Thyroid gland (tissue), 4 donors: ENCODE measurements at regions not wholly inside any gene's neighbourhood (a gene's known extent, or its start where the extent isn't known, plus 50 kb on each side); places are given as distances from the start of the nearest gene placed in this dataset.
"Not testable (repeated sequence)": the region's sequence is repeated elsewhere in the genome, so short reads cannot be mapped to it uniquely, and the experiment has no call there.

ENCODE experiments used
- DNase-seq, 2 donors: peaks; one replicate each; pipeline ENCODE4 v3.0.0-alpha.2; 2019
- H3K27ac ChIP-seq, 3 donors: fragments of 200-600 bp; sonication (generic); 1 replicate in 2 of 3; 2 replicates in 1 of 3; pipeline ENCODE4 v1.5.1; 2016 to 2019; ENCODE audit warnings: mild to moderate bottlenecking in 1 of 3, moderate library complexity in 1 of 3
- H3K27me3 ChIP-seq: fragments of 200-600 bp; sonication (generic); one replicate; pipeline ENCODE4 v1.5.1; 2019
- H3K36me3 ChIP-seq, 2 donors: fragments of 200-600 bp; sonication (generic); one replicate each; pipeline ENCODE4 v1.5.1; 2016 to 2019
- H3K4me1 ChIP-seq, 2 donors: fragments of 200-600 bp; sonication (generic); one replicate each; pipeline ENCODE4 v1.5.1; 2017 to 2019
- H3K4me3 ChIP-seq, 3 donors: fragments of 200-600 bp; sonication (generic); replicated peaks in 1 of 3; 1 replicate in 2 of 3; 2 replicates in 1 of 3; pipeline ENCODE4 v1.5.1; 2016; ENCODE audit warnings: mild to moderate bottlenecking in 1 of 3
- H3K9me3 ChIP-seq: fragments of 200-600 bp; sonication (generic); one replicate; pipeline ENCODE4 v1.5.1; 2017
- POLR2A ChIP-seq, 2 donors: fragments of 450-650 bp; IDR thresholded peaks; one replicate each; pipeline ENCODE4 v1.6.1; 2017; ENCODE audit warnings: antibody characterized with exemption in 2 of 2, mild to moderate bottlenecking in 2 of 2, moderate library complexity in 1 of 2
- WGBS, 2 donors: methylation state at CpG; one replicate each; pipeline ENCODE4 v1.1.5; 2017; 5-methylcytosine and 5-hydroxymethylcytosine counted together
- intact Hi-C: fragments of 100-400 bp; cut with DNase I; formaldehyde crosslinking; loops from one replicate; pipeline ENCODE4 v1.15.1; 2023
- TF ChIP-seq, protein P1 (sequence below), 6 experiments: fragments of 200-600 bp in 3 of 6; fragments of 450-650 bp in 3 of 6; sonication (generic) in 3 of 6; IDR thresholded peaks; one replicate each; pipeline ENCODE4 v1.5.1; 2016 to 2019; ENCODE audit warnings: antibody characterized with exemption in 6 of 6, mild to moderate bottlenecking in 2 of 6, inconsistent platforms in 1 of 6, moderate library complexity in 1 of 6

DNA sequence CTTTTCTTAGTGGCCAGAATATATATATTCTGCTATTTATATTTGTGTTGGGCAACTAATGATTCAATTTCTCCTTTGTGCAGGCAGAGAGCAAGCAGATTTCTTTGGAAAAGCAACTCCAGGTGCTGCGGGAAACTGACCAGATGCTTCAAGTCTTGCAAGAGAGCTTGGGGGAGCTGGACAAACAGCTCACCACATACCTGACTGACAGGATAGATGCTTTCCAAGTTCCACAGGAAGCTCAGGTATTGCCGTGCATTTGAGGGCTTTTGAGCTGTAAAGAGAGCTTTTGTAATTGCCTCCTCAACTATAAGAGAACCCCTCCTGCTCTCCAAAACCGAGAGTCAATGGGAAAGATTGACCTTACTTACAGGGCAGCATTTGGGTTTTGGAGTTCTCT lies 203.5 kb downstream of the UTRN start:
- WGBS, 2 donors = 70 to 81% methylated on average over 3 of the region's 3 CpGs
- Histone ChIP-seq H3K27me3 (no peaks in the 10 kb centered on the region), H3K27ac (no peak overlapping the region), H3K4me1 (peaks cover 0 to 2% of the 10 kb centered on the region in 2 donors), H3K36me3 (peaks cover 56 to 63% of the 10 kb centered on the region in 2 donors), H3K4me3 (no peak overlapping the region), H3K9me3 (no peaks in the 10 kb centered on the region)
- TF ChIP-seq POLR2A (IDR thresholded peaks at IDR 0.05) = no peak
- TF ChIP-seq, protein P1, sequence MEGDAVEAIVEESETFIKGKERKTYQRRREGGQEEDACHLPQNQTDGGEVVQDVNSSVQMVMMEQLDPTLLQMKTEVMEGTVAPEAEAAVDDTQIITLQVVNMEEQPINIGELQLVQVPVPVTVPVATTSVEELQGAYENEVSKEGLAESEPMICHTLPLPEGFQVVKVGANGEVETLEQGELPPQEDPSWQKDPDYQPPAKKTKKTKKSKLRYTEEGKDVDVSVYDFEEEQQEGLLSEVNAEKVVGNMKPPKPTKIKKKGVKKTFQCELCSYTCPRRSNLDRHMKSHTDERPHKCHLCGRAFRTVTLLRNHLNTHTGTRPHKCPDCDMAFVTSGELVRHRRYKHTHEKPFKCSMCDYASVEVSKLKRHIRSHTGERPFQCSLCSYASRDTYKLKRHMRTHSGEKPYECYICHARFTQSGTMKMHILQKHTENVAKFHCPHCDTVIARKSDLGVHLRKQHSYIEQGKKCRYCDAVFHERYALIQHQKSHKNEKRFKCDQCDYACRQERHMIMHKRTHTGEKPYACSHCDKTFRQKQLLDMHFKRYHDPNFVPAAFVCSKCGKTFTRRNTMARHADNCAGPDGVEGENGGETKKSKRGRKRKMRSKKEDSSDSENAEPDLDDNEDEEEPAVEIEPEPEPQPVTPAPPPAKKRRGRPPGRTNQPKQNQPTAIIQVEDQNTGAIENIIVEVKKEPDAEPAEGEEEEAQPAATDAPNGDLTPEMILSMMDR (IDR thresholded peaks at IDR 0.05) = no peak
- intact Hi-C loops = loop anchor here (10.0 kb wide), 1 partner anchor 384 kb away; no protein-coding TSS in a partner anchor
- no peak for DNase-seq

DNA sequence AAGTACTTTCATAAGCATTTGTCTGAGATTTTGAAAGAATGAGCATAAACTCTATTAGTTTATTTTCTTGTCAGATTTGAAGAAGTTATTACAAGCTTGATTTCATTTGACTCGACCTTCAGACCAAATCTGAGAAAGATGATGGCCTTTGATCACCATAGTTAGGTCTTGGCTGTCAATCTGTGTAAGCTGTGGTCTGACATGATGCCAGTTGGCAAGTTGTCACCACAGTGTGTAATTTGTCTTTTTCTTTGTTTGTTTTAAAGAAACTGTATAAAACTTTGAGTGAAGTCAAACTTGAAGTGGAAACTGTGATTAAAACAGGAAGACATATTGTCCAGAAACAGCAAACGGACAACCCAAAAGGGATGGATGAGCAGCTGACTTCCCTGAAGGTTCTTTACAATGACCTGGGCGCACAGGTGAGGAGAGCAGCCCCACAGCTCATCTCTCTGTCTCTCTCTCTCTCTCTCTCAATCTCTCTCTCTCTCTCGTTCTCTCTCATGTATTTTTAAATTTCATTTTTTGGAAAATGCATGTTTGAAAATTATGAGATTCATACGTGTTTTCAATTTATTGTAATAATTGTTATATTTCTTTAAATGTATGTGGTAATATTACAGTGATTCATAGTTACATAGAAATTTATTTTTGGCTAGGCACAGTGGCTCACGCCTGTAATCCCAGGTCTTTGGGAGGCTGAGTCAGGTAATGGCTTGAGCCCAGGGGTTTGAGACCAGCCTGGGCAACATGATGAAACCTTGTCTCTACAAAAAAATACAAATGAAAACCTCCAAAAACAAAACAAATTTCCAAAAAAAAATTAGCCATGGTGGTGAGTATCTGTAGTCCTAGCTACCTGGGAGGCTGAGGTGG lies 208.1 kb downstream of the UTRN start:
- intact Hi-C loops = no loop called here

DNA sequence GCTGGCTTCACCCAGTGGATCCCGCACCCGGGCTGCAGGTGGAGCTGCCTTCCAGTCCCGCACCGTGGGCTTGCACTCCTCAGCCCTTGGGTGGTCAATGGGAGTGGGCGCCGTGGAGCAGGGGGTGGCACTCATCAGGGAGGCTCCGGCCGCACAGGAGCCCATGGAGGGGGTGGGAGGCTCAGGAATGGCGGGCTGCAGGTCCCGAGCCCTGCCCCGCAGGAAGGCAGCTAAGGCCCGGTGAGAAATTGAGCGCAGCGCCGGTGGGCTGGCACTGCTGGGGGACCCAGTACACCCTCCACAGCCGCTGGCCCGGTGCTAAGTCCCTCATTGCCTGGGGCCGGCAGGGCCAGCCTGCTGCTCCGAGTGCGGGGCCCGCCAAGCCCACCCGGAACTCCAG lies 209.9 kb downstream of the UTRN start:
- H3K27ac ChIP-seq, H3K27me3 ChIP-seq, H3K4me3 ChIP-seq, H3K9me3 ChIP-seq, DNase-seq, intact Hi-C loops, H3K4me1 ChIP-seq: not testable (repeated sequence)
- peaks cover 31 to 39% of the 10 kb centered on the region in 2 donors for H3K36me3 ChIP-seq
- 97% methylated on average over 18 of the region's 22 CpGs; no CpG with 5 or more reads in 1 of the 2 donors for WGBS, 2 donors

More for the DNA sequence above, 208.1 kb downstream of the UTRN start:
- Histone ChIP-seq H3K4me1 (no peaks in the 10 kb centered on the region), H3K4me3 (no peak overlapping the region), H3K36me3 (peaks cover 37 to 51% of the 10 kb centered on the region in 2 donors), H3K27me3 (no peaks in the 10 kb centered on the region), H3K9me3 (no peaks in the 10 kb centered on the region), H3K27ac (no peak overlapping the region)
- 81 to 91% methylated on average over 6 of the region's 6 CpGs for WGBS, 2 donors
- DNase-seq = no peak
- TF ChIP-seq, protein P1 (IDR thresholded peaks at IDR 0.05) = no peak
- TF ChIP-seq POLR2A (IDR thresholded peaks at IDR 0.05) = no peak

DNA sequence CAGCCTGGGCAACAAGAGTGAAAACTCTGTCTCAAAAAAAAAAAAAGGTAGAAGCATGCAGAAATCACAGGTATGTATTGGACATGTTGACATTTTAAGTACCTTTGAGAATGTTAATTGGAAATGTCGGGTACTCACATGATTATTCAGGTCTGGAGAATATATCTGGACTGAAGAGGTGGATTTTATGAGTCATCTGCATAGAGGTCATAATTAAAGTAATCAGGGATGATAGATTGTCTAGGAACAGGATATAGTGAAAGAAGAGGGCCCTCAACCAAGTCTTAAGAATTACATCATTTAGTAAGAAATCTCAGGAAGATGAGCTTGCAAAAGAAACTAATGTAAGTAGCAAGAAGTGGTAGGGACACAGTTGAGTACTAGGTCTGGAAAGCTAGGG lies 212.5 kb downstream of the UTRN start:
- no peaks in the 10 kb centered on the region for H3K4me1 ChIP-seq
- no peak overlapping the region for H3K4me3 ChIP-seq
- no peaks in the 10 kb centered on the region for H3K27me3 ChIP-seq
- H3K36me3 ChIP-seq = peaks cover 16 to 19% of the 10 kb centered on the region in 2 donors
- H3K9me3 ChIP-seq = no peaks in the 10 kb centered on the region
- TF ChIP-seq POLR2A (IDR thresholded peaks at IDR 0.05) = no peak
- TF ChIP-seq, protein P1 (IDR thresholded peaks at IDR 0.05) = no peak
- 82 to 91% methylated on average over 1 of the region's 1 CpG for WGBS, 2 donors
- intact Hi-C loops = no loop called here
- H3K27ac ChIP-seq = no peak overlapping the region
- DNase-seq = no peak

DNA sequence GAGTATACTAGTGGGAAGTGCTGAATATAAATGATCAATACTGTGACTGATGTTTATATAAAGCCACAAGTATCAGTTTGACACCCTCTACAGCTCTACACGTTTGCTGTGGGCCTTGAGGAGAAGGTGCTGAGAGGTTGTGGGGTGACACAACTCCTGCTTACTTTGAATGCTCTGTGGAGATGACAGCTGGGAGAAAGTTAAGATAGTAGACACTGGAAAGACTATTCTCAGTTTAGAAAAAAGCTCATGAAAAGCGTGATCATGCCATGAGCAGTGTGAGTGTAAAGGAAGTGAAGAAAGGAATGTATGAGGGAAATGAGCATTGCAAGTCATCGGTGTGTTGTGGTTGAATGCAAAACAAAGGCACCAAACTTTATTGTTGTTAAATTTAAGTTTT lies 215.8 kb downstream of the UTRN start:
- no peak for DNase-seq
- Histone ChIP-seq H3K36me3 (peaks cover 5 to 16% of the 10 kb centered on the region in 2 donors), H3K27ac (no peak overlapping the region), H3K27me3 (no peaks in the 10 kb centered on the region), H3K4me1 (no peaks in the 10 kb centered on the region), H3K9me3 (no peaks in the 10 kb centered on the region), H3K4me3 (no peak overlapping the region)
- WGBS, 2 donors = 55 to 79% methylated on average over 3 of the region's 3 CpGs
- no peak for TF ChIP-seq POLR2A (IDR thresholded peaks at IDR 0.05)
- TF ChIP-seq, protein P1 (IDR thresholded peaks at IDR 0.05) = no peak
- intact Hi-C loops = no loop called here

DNA sequence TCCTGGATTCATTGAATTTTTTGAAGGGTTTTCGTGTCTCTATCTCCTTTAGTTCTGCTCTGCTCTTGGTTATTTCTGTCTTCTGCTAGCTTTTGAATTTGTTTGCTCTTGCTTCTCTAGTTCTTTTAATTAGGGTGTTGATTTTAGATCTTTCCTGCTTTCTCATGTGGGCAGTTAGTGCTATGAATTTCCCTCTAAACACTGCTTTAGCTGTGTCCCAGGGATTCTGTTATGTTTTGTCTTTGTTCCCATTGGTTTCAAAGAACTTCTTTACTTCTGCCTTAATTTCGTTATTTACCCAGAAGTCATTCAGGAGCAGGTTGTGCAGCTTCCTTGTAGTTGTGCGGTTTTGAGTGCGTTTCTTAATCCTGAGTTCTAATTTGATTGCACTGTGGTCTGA lies 220.1 kb downstream of the UTRN start:
- H3K36me3 ChIP-seq, H3K4me3 ChIP-seq, H3K27ac ChIP-seq, intact Hi-C loops, H3K27me3 ChIP-seq, DNase-seq, H3K9me3 ChIP-seq, H3K4me1 ChIP-seq: not testable (repeated sequence)
- 97 to 98% methylated on average over 4 of the region's 4 CpGs for whole genome bisulfite sequencing, 2 donors

DNA sequence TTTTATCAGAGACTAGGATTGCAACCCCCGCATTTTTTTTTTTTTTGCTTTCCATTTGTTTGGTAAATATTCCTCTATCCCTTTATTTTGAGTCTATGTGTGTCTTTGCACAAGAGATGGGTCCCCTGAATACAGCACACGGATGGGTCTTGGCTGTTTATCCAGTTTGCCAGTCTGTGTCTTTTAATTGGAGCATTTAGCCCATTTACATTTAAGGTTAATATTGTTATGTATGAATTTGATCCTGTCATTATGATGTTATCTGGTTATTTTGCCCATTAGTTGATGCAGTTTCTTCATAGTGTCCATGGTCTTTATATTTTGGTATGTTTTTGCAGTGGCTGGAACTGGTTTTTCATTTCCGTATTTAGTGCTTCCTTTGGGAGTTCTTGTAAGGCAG lies 220.9 kb downstream of the UTRN start:
- H3K27me3 ChIP-seq, H3K27ac ChIP-seq, H3K4me1 ChIP-seq, H3K36me3 ChIP-seq, H3K9me3 ChIP-seq, DNase-seq, intact Hi-C loops, H3K4me3 ChIP-seq: not testable (repeated sequence)
- 96 to 97% methylated on average over 3 of the region's 3 CpGs for WGBS, 2 donors

DNA sequence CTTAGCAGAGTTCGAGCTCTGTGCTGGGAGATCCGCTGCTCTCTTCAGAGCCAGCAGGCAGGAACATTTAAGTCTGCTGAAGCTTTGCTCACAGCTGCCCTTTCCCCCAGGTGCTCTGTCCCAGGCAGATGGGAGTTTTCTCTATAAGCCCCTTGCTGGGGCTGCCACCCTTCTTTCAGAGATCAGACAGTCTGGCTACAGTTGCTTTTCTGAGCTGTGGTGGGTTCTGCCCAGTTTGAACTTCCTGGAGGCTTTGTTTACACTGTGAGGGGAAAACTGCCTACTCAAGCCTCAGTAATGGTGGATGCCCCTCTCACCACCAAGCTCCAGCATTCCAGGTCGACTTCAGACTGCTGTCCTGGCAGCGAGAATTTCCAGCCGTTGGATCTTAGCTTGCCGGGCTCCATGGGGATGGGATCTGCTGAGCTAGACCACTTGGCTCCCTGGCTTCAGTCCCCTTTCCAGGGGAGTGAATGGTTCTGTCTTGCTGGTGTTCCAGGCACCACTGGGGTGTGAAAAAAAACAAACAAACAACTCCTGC lies 222.7 kb downstream of the UTRN start:
- H3K4me1 ChIP-seq, H3K27me3 ChIP-seq, intact Hi-C loops, H3K36me3 ChIP-seq, H3K4me3 ChIP-seq, H3K27ac ChIP-seq, H3K9me3 ChIP-seq, DNase-seq: not testable (repeated sequence)
- WGBS, 2 donors = 98 to 100% methylated on average over 1 to 6 of the region's 6 CpGs
